Skeletal muscle satellite cell (primary cell): ENCODE measurements at regions not wholly inside any gene's neighbourhood (a gene's known extent, or its start where the extent isn't known, plus 50 kb on each side); places are given as distances from the start of the nearest gene placed in this dataset.

Experiments
- H3K27me3 ChIP-seq: 2 replicates; pipeline ENCODE4 v1.7.0; 2013; ENCODE audit warnings: low read length; ENCODE audit not compliant: control insufficient read depth, insufficient read depth
- H3K36me3 ChIP-seq: 2 replicates; pipeline ENCODE4 v1.7.0; 2013; ENCODE audit warnings: mild to moderate bottlenecking, control low read depth, low read length; ENCODE audit not compliant: insufficient read depth
- H3K4me1 ChIP-seq: 2 replicates; pipeline ENCODE4 v1.7.0; 2013; ENCODE audit warnings: low read length; ENCODE audit not compliant: control insufficient read depth, insufficient read depth
- H3K4me2 ChIP-seq: 2 replicates; pipeline ENCODE4 v1.7.0; 2013; ENCODE audit warnings: mild to moderate bottlenecking, low read length
- H3K4me3 ChIP-seq: 2 replicates; pipeline ENCODE4 v1.7.0; 2013; ENCODE audit warnings: low read length
- H3K9ac ChIP-seq: 2 replicates; pipeline ENCODE4 v1.7.0; 2013; ENCODE audit warnings: mild to moderate bottlenecking, low read depth, low read length, moderate library complexity
- H3K9me3 ChIP-seq: replicated peaks from 2 replicates; pipeline ENCODE4 v1.7.0; 2013; ENCODE audit warnings: mild to moderate bottlenecking, control low read depth, low read length

DNA sequence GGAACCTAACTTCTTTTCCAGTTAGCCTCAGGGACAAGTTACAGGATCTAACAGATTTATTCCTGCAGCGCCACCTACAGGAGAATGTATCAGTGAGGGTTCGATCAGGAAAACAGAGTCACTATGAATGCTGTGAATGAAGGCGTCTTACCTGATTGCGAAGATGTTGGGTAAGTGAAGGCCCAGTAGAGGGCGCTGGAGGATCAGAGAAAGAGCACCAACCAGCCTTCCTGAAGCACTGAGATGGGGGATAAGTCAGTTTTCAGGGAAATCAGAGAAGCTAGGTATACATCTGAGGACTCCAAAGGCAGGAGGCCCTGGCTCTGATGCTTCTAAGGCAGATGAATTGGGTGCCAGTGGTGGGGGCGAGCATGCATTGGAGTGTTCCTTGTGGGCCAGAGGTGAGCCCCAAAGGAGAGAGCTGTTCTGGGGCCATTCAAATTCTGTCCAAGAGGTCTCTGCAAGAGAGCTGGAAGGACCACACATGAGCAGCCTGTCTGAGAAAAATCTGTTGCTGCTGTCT, 169.9 kb upstream of the AADAT start:
- Histone ChIP-seq H3K4me3 (no peak overlapping the region), H3K9me3 (no peaks in the 10 kb centered on the region), H3K4me2 (no peak overlapping the region), H3K9ac (no peak overlapping the region), H3K36me3 (no peaks in the 10 kb centered on the region), H3K4me1 (no peaks in the 10 kb centered on the region), H3K27me3 (no peaks in the 10 kb centered on the region)

- Histone ChIP-seq H3K36me3 (no peaks in the 10 kb centered on the region), H3K27me3 (no peaks in the 10 kb centered on the region), H3K4me3 (no peak overlapping the region), H3K4me2 (no peak overlapping the region), H3K9ac (no peak overlapping the region), H3K9me3 (no peaks in the 10 kb centered on the region), H3K4me1 (no peaks in the 10 kb centered on the region)
Measured at GRCh38 chr4:170256807-170257206, 167.1 kb upstream of the AADAT start.

GRCh38 chr4:170248576-170248975, 158.8 kb upstream of the AADAT start:
- Histone ChIP-seq H3K9me3 (no peaks in the 10 kb centered on the region), H3K4me1 (no peaks in the 10 kb centered on the region), H3K36me3 (no peaks in the 10 kb centered on the region), H3K27me3 (no peaks in the 10 kb centered on the region), H3K4me3 (no peak overlapping the region), H3K4me2 (no peak overlapping the region), H3K9ac (no peak overlapping the region)

- no peaks in the 10 kb centered on the region for H3K27me3 ChIP-seq
- H3K9ac ChIP-seq = no peak overlapping the region
- no peaks in the 10 kb centered on the region for H3K36me3 ChIP-seq
- no peak overlapping the region for H3K4me3 ChIP-seq
- no peaks in the 10 kb centered on the region for H3K9me3 ChIP-seq
- H3K4me1 ChIP-seq = no peaks in the 10 kb centered on the region
- no peak overlapping the region for H3K4me2 ChIP-seq
Measured at GRCh38 chr4:170248029-170248428, 158.3 kb upstream of the AADAT start.

DNA sequence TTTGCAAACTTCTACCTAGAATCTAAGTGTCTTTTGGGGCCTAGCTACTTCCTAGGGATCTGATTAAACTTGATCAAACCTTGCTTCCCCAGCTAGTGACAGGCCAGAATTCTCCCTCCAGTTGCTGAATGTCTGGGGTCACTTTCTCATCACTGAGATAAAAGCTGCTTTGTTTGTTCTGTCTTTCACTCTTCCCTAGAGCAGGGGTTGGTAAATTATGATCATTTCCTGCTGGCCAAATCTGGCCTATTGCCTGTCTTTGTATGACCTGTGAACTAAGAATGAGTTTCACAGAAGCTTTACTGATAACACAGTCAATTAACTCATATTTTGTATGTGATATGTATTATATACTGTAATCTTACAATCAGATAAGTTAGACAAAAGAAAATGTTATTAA, 157.8 kb upstream of the AADAT start:
- H3K9me3 ChIP-seq = no peaks in the 10 kb centered on the region
- H3K4me1 ChIP-seq = no peaks in the 10 kb centered on the region
- no peaks in the 10 kb centered on the region for H3K27me3 ChIP-seq
- no peaks in the 10 kb centered on the region for H3K36me3 ChIP-seq
- H3K4me2 ChIP-seq = no peak overlapping the region
- H3K4me3 ChIP-seq = no peak overlapping the region
- no peak overlapping the region for H3K9ac ChIP-seq

GRCh38 chr4:170243662-170244288, 154.0 kb upstream of the AADAT start:
- H3K4me3 ChIP-seq = no peak overlapping the region

DNA sequence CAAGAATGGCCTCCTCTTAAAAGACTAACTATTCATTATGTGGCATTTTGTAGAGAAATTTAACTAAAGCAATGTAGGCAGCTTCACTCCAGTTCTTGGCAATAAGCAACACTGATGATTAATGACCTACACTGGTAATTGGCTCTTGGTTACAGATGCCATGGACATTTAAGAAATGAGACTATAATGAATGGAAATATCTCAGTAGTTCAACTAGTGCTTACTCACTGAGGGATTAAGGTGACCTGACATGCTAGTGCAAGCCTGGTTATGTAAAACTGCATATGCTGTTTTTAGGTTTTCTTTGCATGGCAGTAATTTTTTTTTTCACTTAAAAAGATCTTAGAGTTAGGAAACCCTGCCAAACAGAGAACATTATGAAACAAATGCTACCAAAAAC, 152.7 kb upstream of the AADAT start:
- no peak overlapping the region for H3K9ac ChIP-seq
- H3K27me3 ChIP-seq = no peaks in the 10 kb centered on the region

More at GRCh38 chr4:170243662-170244288, 154.0 kb upstream of the AADAT start:
- Histone ChIP-seq H3K9me3 (no peaks in the 10 kb centered on the region), H3K9ac (no peak overlapping the region), H3K27me3 (no peaks in the 10 kb centered on the region), H3K36me3 (no peaks in the 10 kb centered on the region), H3K4me2 (no peak overlapping the region), H3K4me1 (no peaks in the 10 kb centered on the region)

DNA sequence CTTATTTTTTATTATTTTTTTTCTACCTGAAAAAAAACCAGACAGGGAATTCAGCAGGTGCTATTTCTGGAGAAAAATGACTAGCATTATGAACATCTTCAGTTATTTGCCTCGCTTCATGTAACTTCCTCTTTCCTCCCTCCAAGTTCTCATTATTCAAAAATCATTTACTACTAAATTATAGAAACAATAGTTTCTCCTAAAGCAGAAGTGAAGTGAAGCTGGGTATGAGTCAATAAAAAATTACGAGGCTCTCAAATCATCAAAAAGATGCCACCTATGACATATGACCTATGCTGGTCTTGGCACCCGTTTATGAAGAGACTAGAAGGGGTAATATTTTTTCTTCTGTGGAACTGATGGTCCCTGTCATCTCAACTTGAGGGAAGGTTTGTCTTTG, 145.0 kb upstream of the AADAT start:
- Histone ChIP-seq H3K4me3 (no peak overlapping the region), H3K27me3 (no peaks in the 10 kb centered on the region), H3K9me3 (no peaks in the 10 kb centered on the region), H3K4me1 (no peaks in the 10 kb centered on the region), H3K4me2 (no peak overlapping the region), H3K36me3 (no peaks in the 10 kb centered on the region), H3K9ac (no peak overlapping the region)

More for the DNA sequence above, 152.7 kb upstream of the AADAT start:
- Histone ChIP-seq H3K9me3 (no peaks in the 10 kb centered on the region), H3K4me1 (no peaks in the 10 kb centered on the region), H3K4me2 (no peak overlapping the region), H3K36me3 (no peaks in the 10 kb centered on the region), H3K4me3 (no peak overlapping the region)

GRCh38 chr4:170231377-170231776, 141.6 kb upstream of the AADAT start:
- H3K4me2 ChIP-seq = no peak overlapping the region
- no peaks in the 10 kb centered on the region for H3K36me3 ChIP-seq
- H3K9me3 ChIP-seq = no peaks in the 10 kb centered on the region
- no peak overlapping the region for H3K9ac ChIP-seq
- H3K4me1 ChIP-seq = no peaks in the 10 kb centered on the region
- H3K27me3 ChIP-seq = no peaks in the 10 kb centered on the region
- no peak overlapping the region for H3K4me3 ChIP-seq

DNA sequence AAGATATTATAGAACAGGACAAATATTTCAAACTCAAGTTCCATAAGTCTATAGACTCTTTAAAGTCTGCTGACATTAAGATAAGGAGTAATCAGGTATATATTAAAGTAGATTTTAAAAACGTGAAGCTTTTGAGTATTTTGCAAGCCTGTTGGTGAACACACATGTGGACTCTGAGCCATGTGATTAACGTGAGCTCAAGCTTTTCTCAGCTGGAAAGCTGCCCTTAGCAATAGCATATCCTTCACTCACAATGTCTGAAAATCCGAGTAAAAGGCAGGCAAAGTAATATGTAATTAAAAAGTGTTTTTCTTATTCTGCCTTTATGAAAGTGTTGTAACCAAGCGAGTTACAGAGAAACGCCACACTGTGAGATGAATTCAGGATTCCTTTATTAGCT, 140.5 kb upstream of the AADAT start:
- Histone ChIP-seq H3K27me3 (no peaks in the 10 kb centered on the region), H3K36me3 (no peaks in the 10 kb centered on the region), H3K4me1 (no peaks in the 10 kb centered on the region), H3K4me2 (no peak overlapping the region), H3K9ac (no peak overlapping the region), H3K4me3 (no peak overlapping the region), H3K9me3 (no peaks in the 10 kb centered on the region)

DNA sequence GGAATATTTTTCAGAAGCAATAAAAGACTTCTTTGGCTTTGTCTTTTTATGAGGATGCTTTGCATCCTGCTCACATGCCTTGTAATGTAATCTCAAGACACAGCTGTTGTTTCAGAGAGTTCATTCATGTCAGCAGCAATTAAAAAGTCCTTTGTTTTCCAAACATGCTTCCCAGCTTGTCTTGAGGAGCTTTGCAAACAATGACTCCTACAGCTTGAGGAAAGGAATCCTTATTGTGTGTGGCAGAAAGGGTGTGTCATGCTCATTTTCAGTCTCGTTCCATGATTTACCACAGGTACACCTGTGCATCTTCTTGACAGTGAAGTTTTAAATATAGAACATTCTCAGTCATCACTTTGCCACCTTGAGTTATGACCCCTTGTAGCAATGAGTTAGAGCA, 139.2 kb upstream of the AADAT start:
- Histone ChIP-seq H3K9ac (no peak overlapping the region), H3K4me3 (no peak overlapping the region), H3K36me3 (no peaks in the 10 kb centered on the region), H3K9me3 (no peaks in the 10 kb centered on the region), H3K4me1 (no peaks in the 10 kb centered on the region), H3K27me3 (no peaks in the 10 kb centered on the region), H3K4me2 (no peak overlapping the region)

- H3K27me3 ChIP-seq = no peaks in the 10 kb centered on the region
- no peak overlapping the region for H3K9ac ChIP-seq
- H3K4me1 ChIP-seq = no peaks in the 10 kb centered on the region
- no peaks in the 10 kb centered on the region for H3K9me3 ChIP-seq
- H3K4me3 ChIP-seq = no peak overlapping the region
- no peak overlapping the region for H3K4me2 ChIP-seq
- no peaks in the 10 kb centered on the region for H3K36me3 ChIP-seq
Measured at GRCh38 chr4:170227928-170228327, 138.2 kb upstream of the AADAT start.
